CD4-positive, alpha-beta T cell (primary cell): ENCODE measurements at regions not wholly inside any gene's neighbourhood (a gene's known extent, or its start where the extent isn't known, plus 50 kb on each side); places are given as distances from the start of the nearest gene placed in this dataset.

ENCODE experiments used
- ATAC-seq: fragments of 200-7000 bp; cut with Tn5 transposase; one replicate; pipeline ENCODE4 v1.10.0; 2022; ENCODE audit warnings: mild to moderate bottlenecking; ENCODE audit not compliant: poor library complexity
- CTCF ChIA-PET: fragments of 350-600 bp; sonication (Branson Sonifier 250); formaldehyde crosslinking; loops from one replicate; lab custom pipeline; 2021; ENCODE audit warnings: antibody characterized with exemption, inconsistent platforms; lab: Charles Lee
- POLR2A ChIA-PET: fragments of 350-600 bp; sonication (Branson Sonifier 250); formaldehyde crosslinking; loops from one replicate; lab custom pipeline; 2021; ENCODE audit warnings: antibody characterized with exemption, inconsistent platforms; lab: Charles Lee
- DNase-seq, 14 experiments: peaks; one replicate each; pipeline ENCODE4 v3.0.0-alpha.2; 2013 to 2020; ENCODE audit warnings: mixed read lengths in 2 of 14
- H3K27ac ChIP-seq, 2 donors: one replicate each; pipeline versions ENCODE4 v1.5.1 to v1.7.0; 2013; ENCODE audit warnings: low read length in 2 of 2, low read depth in 1 of 2, mild to moderate bottlenecking in 1 of 2
- H3K27me3 ChIP-seq, 2 experiments: 1 replicate in 1 of 2; 2 replicates in 1 of 2; pipeline versions ENCODE4 v1.6.1 to v1.7.0; 2013; ENCODE audit warnings: low read length in 2 of 2, control low read depth in 1 of 2, mild to moderate bottlenecking in 1 of 2, moderate library complexity in 1 of 2; ENCODE audit not compliant: insufficient read depth in 2 of 2, control insufficient read depth in 1 of 2
- H3K36me3 ChIP-seq: one replicate; pipeline ENCODE4 v1.6.1; 2013; ENCODE audit warnings: low read length, control low read depth; ENCODE audit not compliant: insufficient read depth
- H3K4me1 ChIP-seq: one replicate; pipeline ENCODE4 v1.6.1; 2013; ENCODE audit warnings: low read length, control low read depth; ENCODE audit not compliant: insufficient read depth
- H3K4me3 ChIP-seq: one replicate; pipeline ENCODE4 v1.5.1; 2013; ENCODE audit warnings: mild to moderate bottlenecking, low read length, moderate library complexity
- H3K9me3 ChIP-seq, 2 experiments: 1 replicate in 1 of 2; 2 replicates in 1 of 2; pipeline versions ENCODE4 v1.6.1 to v1.7.0; 2013; ENCODE audit warnings: low read length in 2 of 2, mild to moderate bottlenecking in 2 of 2, control low read depth in 1 of 2, moderate library complexity in 1 of 2; ENCODE audit not compliant: control insufficient read depth in 1 of 2, insufficient read depth in 1 of 2
- H3K27ac Mint-ChIP-seq: one replicate; pipeline ENCODE4 v1.8.0; 2020; ENCODE audit warnings: mixed read lengths
- H3K27me3 Mint-ChIP-seq: one replicate; pipeline ENCODE4 v1.8.0; 2021; ENCODE audit warnings: mixed read lengths
- H3K36me3 Mint-ChIP-seq: one replicate; pipeline ENCODE4 v1.8.0; 2021; ENCODE audit warnings: low read depth, mixed read lengths
- H3K4me1 Mint-ChIP-seq: one replicate; pipeline ENCODE4 v1.8.0; 2021; ENCODE audit warnings: low read depth, mixed read lengths
- H3K4me3 Mint-ChIP-seq: one replicate; pipeline ENCODE4 v1.8.0; 2020; ENCODE audit warnings: mild to moderate bottlenecking, mixed read lengths
- H3K9me3 Mint-ChIP-seq: one replicate; pipeline ENCODE4 v1.8.0; 2020; ENCODE audit warnings: mixed read lengths
- CTCF ChIP-seq: fragments of 200-600 bp; IDR thresholded peaks from one replicate; pipeline ENCODE4 v1.8.0; 2022; ENCODE audit warnings: antibody characterized with exemption, mild to moderate bottlenecking
- intact Hi-C, 2 experiments: fragments of 100-400 bp; cut with DNase I in 1 of 2; cut with micrococcal nuclease in 1 of 2; formaldehyde crosslinking; loops; one replicate each; pipeline versions ENCODE4 v1.15.1 to v1.9.0; 2023 to 2025; cut with DNase I, micrococcal nuclease

- no peak overlapping the region for H3K27ac Mint-ChIP-seq
- no peaks in the 10 kb centered on the region for H3K27me3 ChIP-seq
- ChIA-PET CTCF (no interaction called here), POLR2A (no interaction called here)
- intact Hi-C loops, result no loop called here
- H3K9me3 Mint-ChIP-seq, result peaks cover 18% of the 10 kb centered on the region
- no peak overlapping the region for H3K4me3 ChIP-seq
- H3K4me1 Mint-ChIP-seq, result no peaks in the 10 kb centered on the region
- DNase-seq (no peak), ATAC-seq (no peak)
- H3K9me3 ChIP-seq, result peaks cover 0 to 5% of the 10 kb centered on the region in 2 experiments
- TF ChIP-seq CTCF, result no peak
- H3K36me3 Mint-ChIP-seq, result no peaks in the 10 kb centered on the region
- H3K27ac ChIP-seq, result no peak overlapping the region
- H3K4me3 Mint-ChIP-seq, result no peak overlapping the region
- no peaks in the 10 kb centered on the region for H3K4me1 ChIP-seq
- no peaks in the 10 kb centered on the region for H3K27me3 Mint-ChIP-seq
- no peaks in the 10 kb centered on the region for H3K36me3 ChIP-seq
These were observed 1584.3 kb upstream of the RAG2 start for GRCh38 chr11:38182126-38182866.

GRCh38 chr11:38176686-38177322 is 1578.8 kb upstream of the RAG2 start:
- H3K4me3 ChIP-seq, result no peak overlapping the region
- intact Hi-C loops, result no loop called here
- no peaks in the 10 kb centered on the region for H3K4me1 Mint-ChIP-seq
- H3K9me3 ChIP-seq, result peaks cover 0 to 12% of the 10 kb centered on the region in 2 experiments
- no peaks in the 10 kb centered on the region for H3K27me3 Mint-ChIP-seq
- H3K27ac ChIP-seq, result no peak overlapping the region
- CTCF ChIA-PET, result no interaction called here
- no peak overlapping the region for H3K4me3 Mint-ChIP-seq
- H3K9me3 Mint-ChIP-seq, result peaks cover 9% of the 10 kb centered on the region
- no peak for TF ChIP-seq CTCF
- no peaks in the 10 kb centered on the region for H3K27me3 ChIP-seq
- no peaks in the 10 kb centered on the region for H3K4me1 ChIP-seq
- ATAC-seq (no peak), DNase-seq (peak in 1 of 14 experiments; percentile 4)
- POLR2A ChIA-PET, result no interaction called here
- no peaks in the 10 kb centered on the region for H3K36me3 Mint-ChIP-seq
- H3K36me3 ChIP-seq, result no peaks in the 10 kb centered on the region
- H3K27ac Mint-ChIP-seq, result no peak overlapping the region

GRCh38 chr11:38173676-38174075 is 1575.6 kb upstream of the RAG2 start:
- DNase-seq (no peak), ATAC-seq (no peak)
- no peak for TF ChIP-seq CTCF
- intact Hi-C loops, result no loop called here
- POLR2A ChIA-PET, result no interaction called here
- Histone ChIP-seq H3K4me3 (no peak overlapping the region), H3K9me3 (peaks cover 0 to 19% of the 10 kb centered on the region in 2 experiments), H3K4me1 (no peaks in the 10 kb centered on the region), H3K36me3 (no peaks in the 10 kb centered on the region), H3K27me3 (no peaks in the 10 kb centered on the region), H3K27ac (no peak overlapping the region)
- H3K27me3 Mint-ChIP-seq, result no peaks in the 10 kb centered on the region
- H3K9me3 Mint-ChIP-seq, result no peaks in the 10 kb centered on the region
- no peaks in the 10 kb centered on the region for H3K36me3 Mint-ChIP-seq
- no peak overlapping the region for H3K4me3 Mint-ChIP-seq
- H3K27ac Mint-ChIP-seq, result no peak overlapping the region
- CTCF ChIA-PET, result no interaction called here
- no peaks in the 10 kb centered on the region for H3K4me1 Mint-ChIP-seq
